Duodenal mucosa (tissue), 2 donors: ENCODE measurements at regions not wholly inside any gene's neighbourhood (a gene's known extent, or its start where the extent isn't known, plus 50 kb on each side); places are given as distances from the start of the nearest gene placed in this dataset.
"Not testable (repeated sequence)": the region's sequence is repeated elsewhere in the genome, so short reads cannot be mapped to it uniquely, and the experiment has no call there.

ENCODE experiments used
- H3K27ac ChIP-seq: one replicate; pipeline ENCODE4 v1.7.0; 2013; ENCODE audit warnings: low read depth, low read length
- H3K27me3 ChIP-seq, 2 donors: one replicate each; pipeline ENCODE4 v1.7.0; 2013; ENCODE audit warnings: low read length in 2 of 2, control low read depth in 1 of 2; ENCODE audit not compliant: insufficient read depth in 2 of 2, control insufficient read depth in 1 of 2
- H3K36me3 ChIP-seq, 2 donors: one replicate each; pipeline ENCODE4 v1.7.0; 2013; ENCODE audit warnings: low read length in 2 of 2, control low read depth in 1 of 2; ENCODE audit not compliant: insufficient read depth in 2 of 2, control insufficient read depth in 1 of 2
- H3K4me1 ChIP-seq, 2 donors: one replicate each; pipeline ENCODE4 v1.7.0; 2013; ENCODE audit warnings: low read length in 2 of 2, control low read depth in 1 of 2; ENCODE audit not compliant: insufficient read depth in 2 of 2, control insufficient read depth in 1 of 2
- H3K4me3 ChIP-seq, 2 donors: one replicate each; pipeline ENCODE4 v1.7.0; 2013; ENCODE audit warnings: low read length in 2 of 2, low read depth in 1 of 2
- H3K9ac ChIP-seq, 2 donors: one replicate each; pipeline ENCODE4 v1.7.0; 2013; ENCODE audit warnings: low read length in 2 of 2, low read depth in 1 of 2
- H3K9me3 ChIP-seq, 2 donors: one replicate each; pipeline ENCODE4 v1.7.0; 2013; ENCODE audit warnings: low read length in 2 of 2, control low read depth in 1 of 2; ENCODE audit not compliant: control insufficient read depth in 1 of 2

DNA sequence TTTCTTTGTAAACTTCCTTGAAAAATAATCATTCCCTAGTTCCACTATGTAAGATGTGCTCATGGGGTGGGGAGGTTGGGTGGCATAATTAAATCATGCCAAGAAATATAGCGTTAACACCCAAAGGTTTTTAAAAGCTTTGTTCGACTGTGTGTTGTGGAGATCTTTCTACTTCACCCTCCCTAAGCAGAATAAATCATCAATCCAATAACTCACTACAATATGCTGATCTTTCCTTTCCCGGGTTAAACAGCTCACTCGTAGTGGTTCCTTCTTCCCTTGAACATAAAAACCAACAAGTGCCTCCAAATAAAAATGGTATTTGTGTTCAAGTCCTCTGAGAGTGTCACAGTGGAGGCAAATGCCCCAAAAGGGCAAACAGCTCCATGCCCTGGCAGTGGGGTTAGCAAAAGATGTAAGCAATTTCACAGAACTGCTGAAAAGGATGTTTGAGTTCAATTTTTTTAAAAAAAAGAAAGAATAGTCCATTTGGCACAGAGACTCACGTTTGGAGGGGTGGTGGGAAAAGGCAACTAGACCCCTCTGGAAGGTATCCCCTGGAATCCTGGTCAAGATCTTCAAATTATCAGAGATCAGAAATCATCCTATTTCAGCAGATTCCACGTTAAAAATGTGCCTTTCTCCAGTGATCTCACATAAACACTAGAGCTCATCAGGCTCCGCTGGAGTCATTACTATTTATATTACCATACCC, 99.1 kb downstream of the TFAP2A start:
- Histone ChIP-seq H3K27ac (no peak overlapping the region), H3K9me3 (no peaks in the 10 kb centered on the region), H3K4me1 (no peaks in the 10 kb centered on the region), H3K27me3 (peaks cover 0 to 3% of the 10 kb centered on the region in 2 donors), H3K9ac (no peak overlapping the region), H3K4me3 (no peak overlapping the region), H3K36me3 (no peaks in the 10 kb centered on the region)

DNA sequence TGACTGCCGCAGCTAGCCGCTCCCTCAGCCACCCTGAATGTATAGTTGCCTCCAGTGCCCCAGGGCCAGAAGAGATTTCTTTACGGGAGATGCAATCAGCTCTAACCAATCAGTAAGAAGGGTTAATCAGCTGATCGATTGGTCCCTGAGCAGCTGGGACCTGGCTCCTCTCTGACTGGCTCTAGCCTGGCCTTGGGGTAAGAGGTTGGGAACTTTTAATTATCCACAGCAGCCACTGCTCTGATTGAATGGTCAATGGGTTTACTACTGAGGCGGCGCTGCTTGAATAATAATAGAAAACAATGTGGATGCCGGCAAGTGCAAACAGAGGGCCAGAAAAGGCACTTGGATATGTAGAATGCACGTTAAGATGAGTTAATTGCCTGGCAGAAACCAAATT, 99.8 kb downstream of the TFAP2A start:
- no peaks in the 10 kb centered on the region for H3K36me3 ChIP-seq
- H3K9me3 ChIP-seq, result no peaks in the 10 kb centered on the region
- no peak overlapping the region for H3K9ac ChIP-seq
- no peak overlapping the region for H3K27ac ChIP-seq
- H3K27me3 ChIP-seq, result peaks cover 0 to 3% of the 10 kb centered on the region in 2 donors
- no peak overlapping the region for H3K4me3 ChIP-seq
- no peaks in the 10 kb centered on the region for H3K4me1 ChIP-seq

DNA sequence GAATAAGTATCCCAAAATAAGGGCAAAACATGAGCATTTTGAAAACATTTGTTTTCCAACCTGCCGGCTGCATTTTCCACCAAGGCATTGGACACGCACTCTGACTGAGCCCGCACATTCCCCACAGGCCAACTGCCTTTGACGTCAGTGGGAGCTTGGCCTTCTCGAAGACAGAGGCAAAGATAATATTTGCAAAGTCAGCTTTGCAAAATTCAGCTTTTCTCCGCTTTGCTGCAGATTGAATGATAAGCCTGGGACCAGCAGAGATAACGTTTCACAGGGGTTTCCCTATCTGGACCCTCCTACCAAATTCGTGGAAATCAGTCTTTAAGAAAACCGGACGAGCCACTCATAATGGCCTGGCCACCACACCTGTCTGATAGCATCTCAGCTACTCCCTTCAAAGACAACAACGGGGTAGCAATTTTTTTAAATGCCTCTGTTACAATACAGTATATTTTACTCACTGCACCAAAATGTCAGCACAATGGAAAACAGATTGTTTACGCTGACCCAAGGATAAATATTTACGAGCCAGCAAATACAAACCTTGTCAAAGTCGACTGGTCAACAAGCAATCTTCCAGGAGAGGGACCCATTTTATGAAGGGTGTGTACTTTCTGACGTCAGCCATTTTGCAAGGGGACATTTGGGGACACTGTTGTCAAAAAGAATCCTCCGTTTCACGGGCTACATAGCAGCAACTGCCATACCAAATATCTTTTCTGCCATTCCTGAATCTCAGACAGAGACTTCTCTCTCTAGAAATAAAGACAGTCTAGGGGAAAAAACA, 100.5 kb downstream of the TFAP2A start:
- Histone ChIP-seq H3K4me1 (no peaks in the 10 kb centered on the region), H3K27me3 (peaks cover 0 to 3% of the 10 kb centered on the region in 2 donors), H3K9ac (no peak overlapping the region), H3K9me3 (no peaks in the 10 kb centered on the region), H3K4me3 (no peak overlapping the region), H3K27ac (no peak overlapping the region), H3K36me3 (no peaks in the 10 kb centered on the region)

DNA sequence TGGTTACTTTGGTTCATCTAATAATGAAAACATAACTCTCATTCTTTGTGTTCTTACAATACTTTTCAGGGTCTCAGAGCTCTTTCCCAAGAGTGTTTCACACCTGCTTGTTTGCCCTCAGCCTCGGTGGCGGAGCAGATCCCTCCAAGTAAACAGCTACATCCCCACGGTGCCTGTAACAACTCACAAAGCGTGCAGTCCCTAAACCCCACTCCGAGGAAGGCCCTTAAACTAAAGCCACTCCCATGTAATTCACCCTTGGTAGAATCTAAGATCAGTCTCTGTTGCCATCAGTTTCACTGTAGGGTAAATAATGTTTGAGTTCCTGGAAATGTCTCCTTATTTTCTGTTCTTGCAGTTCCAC, 101.1 kb downstream of the TFAP2A start:
- H3K9ac ChIP-seq, result no peak overlapping the region
- no peaks in the 10 kb centered on the region for H3K4me1 ChIP-seq
- H3K4me3 ChIP-seq, result no peak overlapping the region
- H3K27me3 ChIP-seq, result peaks cover 0 to 3% of the 10 kb centered on the region in 2 donors
- H3K36me3 ChIP-seq, result no peaks in the 10 kb centered on the region
- no peak overlapping the region for H3K27ac ChIP-seq
- no peaks in the 10 kb centered on the region for H3K9me3 ChIP-seq

DNA sequence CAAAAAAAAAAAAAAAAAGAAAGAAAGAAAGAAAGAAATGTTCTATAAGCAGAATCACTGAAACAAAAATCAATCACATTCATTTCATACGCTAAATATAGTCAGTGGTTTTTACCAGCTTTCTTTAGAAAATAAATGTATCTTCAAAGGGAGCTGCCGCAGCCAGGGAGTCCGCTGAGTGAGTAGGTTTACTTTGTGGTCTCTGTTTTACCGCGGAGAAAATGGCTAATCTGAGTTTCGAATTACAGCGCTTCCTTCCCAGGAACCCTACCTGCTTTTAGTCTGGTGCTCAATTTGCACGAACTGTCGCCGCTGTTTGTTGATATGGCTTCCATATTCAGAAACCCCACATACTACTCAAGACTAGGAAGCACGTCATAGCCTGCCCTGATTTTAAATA, 102.4 kb downstream of the TFAP2A start:
- H3K27ac ChIP-seq, result no peak overlapping the region
- no peaks in the 10 kb centered on the region for H3K36me3 ChIP-seq
- H3K4me1 ChIP-seq, result no peaks in the 10 kb centered on the region
- peaks cover 0 to 3% of the 10 kb centered on the region in 2 donors for H3K27me3 ChIP-seq
- H3K9ac ChIP-seq, result no peak overlapping the region
- no peaks in the 10 kb centered on the region for H3K9me3 ChIP-seq
- H3K4me3 ChIP-seq, result no peak overlapping the region

DNA sequence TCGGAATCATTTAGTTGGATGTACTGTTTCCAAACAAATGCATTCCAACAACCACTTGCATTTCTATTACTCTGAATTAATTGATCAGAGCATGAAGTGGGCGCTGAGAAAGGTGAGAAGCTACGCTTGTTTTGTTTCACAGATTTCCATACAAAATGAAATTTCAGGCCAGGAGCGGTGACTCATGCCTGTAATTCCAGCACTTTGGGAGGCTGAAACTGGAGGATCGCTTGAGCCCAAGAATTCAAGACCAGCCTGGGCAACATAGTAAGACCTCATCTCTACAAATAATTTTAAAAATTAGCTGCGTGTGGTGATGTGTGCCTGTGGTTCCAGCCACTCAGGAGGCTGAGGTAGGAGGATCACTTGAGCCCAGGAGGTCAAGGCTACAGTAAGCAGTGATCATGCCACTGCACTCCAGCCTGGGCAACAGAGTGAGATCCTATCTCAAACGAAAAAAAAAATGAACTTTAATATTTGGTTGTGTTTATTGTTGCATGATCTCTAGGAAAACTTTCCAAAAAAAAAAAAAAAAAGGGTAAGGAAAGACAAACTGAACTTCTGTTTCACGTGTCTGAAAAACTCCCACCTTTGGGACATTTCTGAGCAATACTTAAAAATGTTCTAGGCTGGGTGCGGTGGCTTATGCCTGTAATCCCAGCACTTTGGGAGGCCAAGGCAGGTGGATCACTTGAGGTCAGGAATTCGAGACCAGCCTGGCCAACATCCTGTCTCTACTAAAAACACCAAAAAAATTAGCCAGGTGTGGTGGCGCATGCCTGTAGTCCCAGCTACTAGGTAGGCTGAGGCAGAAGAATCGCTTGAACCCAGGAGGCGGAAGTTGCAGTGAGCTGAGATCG, 103.1 kb downstream of the TFAP2A start:
- H3K9ac ChIP-seq, H3K27ac ChIP-seq, H3K27me3 ChIP-seq: not testable (repeated sequence)

DNA sequence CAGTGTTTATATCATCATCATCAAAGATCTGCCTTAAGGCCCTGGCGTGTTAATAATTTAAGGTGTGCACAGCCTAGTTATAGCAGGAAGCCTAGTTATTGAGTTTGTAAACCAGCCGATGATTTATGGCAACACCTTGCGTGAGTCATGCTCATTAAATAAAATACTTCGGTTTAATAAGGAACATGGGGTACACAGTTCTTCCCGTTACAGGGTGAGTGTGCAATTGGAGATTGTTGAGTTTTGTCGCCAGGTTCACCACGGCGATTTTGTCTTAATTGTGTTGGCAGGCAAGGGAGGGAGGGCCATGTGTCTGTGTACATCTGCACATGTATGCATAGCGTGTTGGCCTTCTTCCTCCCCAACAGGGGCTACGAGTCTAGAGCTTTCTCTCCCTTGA, 104.0 kb downstream of the TFAP2A start:
- Histone ChIP-seq H3K36me3 (no peaks in the 10 kb centered on the region), H3K4me1 (no peaks in the 10 kb centered on the region), H3K27ac (no peak overlapping the region), H3K9me3 (no peaks in the 10 kb centered on the region), H3K9ac (no peak overlapping the region), H3K4me3 (no peak overlapping the region), H3K27me3 (peaks cover 0 to 3% of the 10 kb centered on the region in 2 donors)

More for the DNA sequence above, 103.1 kb downstream of the TFAP2A start:
- not testable (repeated sequence) for H3K9me3 ChIP-seq, H3K4me3 ChIP-seq, H3K4me1 ChIP-seq, H3K36me3 ChIP-seq

DNA sequence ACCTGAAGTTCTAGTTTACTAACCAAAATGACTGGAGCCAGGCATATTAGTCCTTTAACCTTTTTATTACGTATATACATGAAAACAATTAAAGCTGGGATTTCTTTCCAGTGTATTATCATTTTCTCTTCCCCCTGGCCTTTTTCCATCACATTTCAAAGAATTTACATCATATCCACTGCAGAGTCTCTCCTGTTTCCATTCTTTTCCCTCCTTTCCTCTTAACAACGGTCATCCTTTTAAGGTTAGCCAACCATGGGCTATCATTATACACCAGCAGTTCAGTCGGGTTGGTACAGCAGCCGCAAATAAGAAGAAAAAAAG, 104.6 kb downstream of the TFAP2A start:
- no peaks in the 10 kb centered on the region for H3K4me1 ChIP-seq
- no peaks in the 10 kb centered on the region for H3K36me3 ChIP-seq

DNA sequence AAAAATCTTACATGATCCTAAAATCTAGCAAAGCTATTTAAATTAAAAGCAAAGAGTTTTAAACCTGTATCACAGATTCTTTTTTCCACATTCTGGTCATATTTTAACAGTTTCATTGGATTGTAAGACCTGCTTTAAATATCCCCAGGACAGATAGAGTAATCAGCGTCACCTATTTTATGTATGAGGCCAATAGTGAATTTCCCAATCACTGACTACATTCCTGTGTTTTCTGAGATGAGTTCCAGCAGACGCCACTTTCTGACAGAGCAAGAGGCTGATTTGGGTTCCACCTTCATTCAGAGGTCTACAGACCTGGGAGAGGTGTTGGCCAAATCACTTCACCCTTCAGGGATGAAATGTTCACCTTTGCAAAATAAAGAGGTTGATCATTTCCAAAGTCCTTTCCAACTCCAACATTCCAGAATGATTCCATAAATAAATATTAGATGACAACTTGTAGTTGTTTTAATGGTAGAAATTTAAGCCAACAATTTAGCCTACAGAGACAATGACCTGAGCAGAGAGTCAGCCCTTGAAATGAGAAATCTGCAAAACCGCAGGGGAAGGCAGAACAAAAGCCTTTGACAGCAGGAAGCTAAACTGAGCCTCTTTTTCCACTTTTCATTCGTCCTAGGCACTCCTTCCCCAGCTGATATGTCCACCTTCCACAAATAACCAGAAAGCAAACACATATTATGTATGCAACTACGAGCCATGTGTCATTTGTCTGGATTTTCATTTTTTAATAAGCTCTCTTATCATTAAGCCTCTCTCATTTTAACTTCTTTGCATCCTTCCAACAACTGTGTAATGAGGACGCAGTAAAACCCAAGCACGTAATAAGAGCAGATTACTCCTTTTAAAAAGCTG, 105.2 kb downstream of the TFAP2A start:
- H3K9ac ChIP-seq, result no peak overlapping the region
- no peaks in the 10 kb centered on the region for H3K27me3 ChIP-seq
- no peak overlapping the region for H3K4me3 ChIP-seq
- H3K27ac ChIP-seq, result no peak overlapping the region
- H3K36me3 ChIP-seq, result no peaks in the 10 kb centered on the region
- H3K4me1 ChIP-seq, result no peaks in the 10 kb centered on the region
- H3K9me3 ChIP-seq, result no peaks in the 10 kb centered on the region

More for the DNA sequence above, 104.6 kb downstream of the TFAP2A start:
- H3K9ac ChIP-seq, result no peak overlapping the region
- no peak overlapping the region for H3K4me3 ChIP-seq
- no peak overlapping the region for H3K27ac ChIP-seq
- peaks cover 0 to 3% of the 10 kb centered on the region in 2 donors for H3K27me3 ChIP-seq
- H3K9me3 ChIP-seq, result no peaks in the 10 kb centered on the region
